ENCODE measurements at regions not wholly inside any gene's neighbourhood (a gene's known extent, or its start where the extent isn't known, plus 50 kb on each side); places are given as distances from the start of the nearest gene placed in this dataset.

DNA sequence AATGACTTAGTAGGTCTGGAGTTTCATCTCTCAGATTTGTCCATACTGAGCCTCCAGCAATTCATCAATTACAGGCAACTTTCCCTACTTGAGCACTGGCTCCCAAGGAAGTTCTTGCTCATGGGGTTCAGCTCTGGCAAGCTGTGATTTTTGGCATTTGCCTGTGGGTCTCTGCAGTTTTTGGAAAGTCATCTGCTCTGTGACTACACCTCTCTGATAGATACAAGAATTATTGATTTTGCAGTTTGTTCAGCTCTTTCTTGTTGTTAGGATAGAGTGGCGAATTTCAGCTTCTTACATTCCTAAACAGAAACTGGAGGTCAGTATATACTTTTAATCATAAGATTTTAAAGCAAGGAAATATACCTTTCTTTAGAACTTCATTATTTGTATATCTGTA lies 209.7 kb upstream of the NPY2R start:
- TF ChIP-seq, protein P1, sequence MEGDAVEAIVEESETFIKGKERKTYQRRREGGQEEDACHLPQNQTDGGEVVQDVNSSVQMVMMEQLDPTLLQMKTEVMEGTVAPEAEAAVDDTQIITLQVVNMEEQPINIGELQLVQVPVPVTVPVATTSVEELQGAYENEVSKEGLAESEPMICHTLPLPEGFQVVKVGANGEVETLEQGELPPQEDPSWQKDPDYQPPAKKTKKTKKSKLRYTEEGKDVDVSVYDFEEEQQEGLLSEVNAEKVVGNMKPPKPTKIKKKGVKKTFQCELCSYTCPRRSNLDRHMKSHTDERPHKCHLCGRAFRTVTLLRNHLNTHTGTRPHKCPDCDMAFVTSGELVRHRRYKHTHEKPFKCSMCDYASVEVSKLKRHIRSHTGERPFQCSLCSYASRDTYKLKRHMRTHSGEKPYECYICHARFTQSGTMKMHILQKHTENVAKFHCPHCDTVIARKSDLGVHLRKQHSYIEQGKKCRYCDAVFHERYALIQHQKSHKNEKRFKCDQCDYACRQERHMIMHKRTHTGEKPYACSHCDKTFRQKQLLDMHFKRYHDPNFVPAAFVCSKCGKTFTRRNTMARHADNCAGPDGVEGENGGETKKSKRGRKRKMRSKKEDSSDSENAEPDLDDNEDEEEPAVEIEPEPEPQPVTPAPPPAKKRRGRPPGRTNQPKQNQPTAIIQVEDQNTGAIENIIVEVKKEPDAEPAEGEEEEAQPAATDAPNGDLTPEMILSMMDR (IDR thresholded peaks at IDR 0.05 in 2 of 3, conservative IDR thresholded peaks at IDR 0.05 in 1 of 3; ENCODE audit: borderline replicate concordance in 1 of 3, insufficient read depth in 1 of 3, low read depth in 2 of 3, low read length in 2 of 3) = no peak
- no peak for TF ChIP-seq ZNF274 (IDR thresholded peaks at IDR 0.05; ENCODE audit: low read depth, low read length)
- no peak for TF ChIP-seq EZH2phosphoT487 (IDR thresholded peaks at IDR 0.05; ENCODE audit: borderline replicate concordance)

Data from HCT116 (cell line).